BLaER1 (cell line): ENCODE measurements at regions not wholly inside any gene's neighbourhood (a gene's known extent, or its start where the extent isn't known, plus 50 kb on each side); places are given as distances from the start of the nearest gene placed in this dataset.

Source experiments
- H3K27ac ChIP-seq: shearing (Covaris generic); formaldehyde crosslinking; 2 replicates; pipeline ENCODE4 v1.8.1; 2022
- H3K27me3 ChIP-seq: shearing (Covaris generic); formaldehyde crosslinking; 2 replicates; pipeline ENCODE4 v1.8.1; 2022
- H3K36me3 ChIP-seq: shearing (Covaris generic); formaldehyde crosslinking; 2 replicates; pipeline ENCODE4 v1.8.1; 2022
- H3K4me1 ChIP-seq: shearing (Covaris generic); formaldehyde crosslinking; 2 replicates; pipeline ENCODE4 v1.8.1; 2022
- H3K4me2 ChIP-seq: shearing (Covaris generic); formaldehyde crosslinking; 2 replicates; pipeline ENCODE4 v1.8.1; 2022
- H3K4me3 ChIP-seq: shearing (Covaris generic); formaldehyde crosslinking; 2 replicates; pipeline ENCODE4 v1.8.1; 2022
- H3K9ac ChIP-seq: shearing (Covaris generic); formaldehyde crosslinking; 2 replicates; pipeline ENCODE4 v1.8.1; 2022
- H3K9me3 ChIP-seq: shearing (Covaris generic); formaldehyde crosslinking; 2 replicates; pipeline ENCODE4 v1.8.1; 2022
- H4K20me1 ChIP-seq: shearing (Covaris generic); formaldehyde crosslinking; 2 replicates; pipeline ENCODE4 v1.8.1; 2022
- Cebpa-rat ChIP-seq: shearing (Covaris generic); IDR thresholded peaks from 2 replicates; pipeline ENCODE4 v1.8.1; 2022

- Histone ChIP-seq H3K9me3 (no peaks in the 10 kb centered on the region), H3K4me1 (no peaks in the 10 kb centered on the region), H3K36me3 (no peaks in the 10 kb centered on the region), H3K27me3 (no peaks in the 10 kb centered on the region), H4K20me1 (no peaks in the 10 kb centered on the region), H3K4me2 (no peak overlapping the region), H3K9ac (no peak overlapping the region), H3K27ac (no peak overlapping the region), H3K4me3 (no peak overlapping the region)
- no peak for TF ChIP-seq Cebpa-rat
Measured at GRCh38 chr13:80894917-80895316, 554.0 kb upstream of the SPRY2 start.

GRCh38 chr13:80889829-80890228 lies 548.9 kb upstream of the SPRY2 start:
- no peaks in the 10 kb centered on the region for H3K36me3 ChIP-seq
- H3K9ac ChIP-seq, result no peak overlapping the region
- H3K27me3 ChIP-seq, result no peaks in the 10 kb centered on the region
- H3K9me3 ChIP-seq, result no peaks in the 10 kb centered on the region
- no peak overlapping the region for H3K4me3 ChIP-seq
- H3K4me1 ChIP-seq, result no peaks in the 10 kb centered on the region
- no peak overlapping the region for H3K27ac ChIP-seq
- no peak for TF ChIP-seq Cebpa-rat
- H4K20me1 ChIP-seq, result no peaks in the 10 kb centered on the region
- H3K4me2 ChIP-seq, result no peak overlapping the region

GRCh38 chr13:80888390-80888789 lies 547.5 kb upstream of the SPRY2 start:
- H3K27me3 ChIP-seq, result no peaks in the 10 kb centered on the region

GRCh38 chr13:80884056-80884785 lies 543.3 kb upstream of the SPRY2 start:
- Histone ChIP-seq H3K36me3 (no peaks in the 10 kb centered on the region), H3K4me2 (no peak overlapping the region), H3K4me3 (no peak overlapping the region), H3K9me3 (no peaks in the 10 kb centered on the region), H4K20me1 (no peaks in the 10 kb centered on the region), H3K27me3 (no peaks in the 10 kb centered on the region), H3K9ac (no peak overlapping the region), H3K27ac (no peak overlapping the region), H3K4me1 (no peaks in the 10 kb centered on the region)
- no peak for TF ChIP-seq Cebpa-rat

More at GRCh38 chr13:80888390-80888789, 547.5 kb upstream of the SPRY2 start:
- Histone ChIP-seq H4K20me1 (no peaks in the 10 kb centered on the region), H3K4me3 (no peak overlapping the region), H3K9me3 (no peaks in the 10 kb centered on the region), H3K4me2 (no peak overlapping the region), H3K9ac (no peak overlapping the region), H3K4me1 (no peaks in the 10 kb centered on the region), H3K36me3 (no peaks in the 10 kb centered on the region), H3K27ac (no peak overlapping the region)
- no peak for TF ChIP-seq Cebpa-rat

GRCh38 chr13:80883545-80883944 lies 542.6 kb upstream of the SPRY2 start:
- H3K4me3 ChIP-seq, result no peak overlapping the region
- TF ChIP-seq Cebpa-rat, result no peak
- no peak overlapping the region for H3K27ac ChIP-seq
- no peaks in the 10 kb centered on the region for H3K9me3 ChIP-seq
- H3K36me3 ChIP-seq, result no peaks in the 10 kb centered on the region
- no peak overlapping the region for H3K9ac ChIP-seq
- H3K4me1 ChIP-seq, result no peaks in the 10 kb centered on the region
- no peaks in the 10 kb centered on the region for H3K27me3 ChIP-seq
- no peak overlapping the region for H3K4me2 ChIP-seq
- no peaks in the 10 kb centered on the region for H4K20me1 ChIP-seq

- Histone ChIP-seq H3K27me3 (no peaks in the 10 kb centered on the region), H4K20me1 (no peaks in the 10 kb centered on the region), H3K4me1 (no peaks in the 10 kb centered on the region), H3K9me3 (no peaks in the 10 kb centered on the region), H3K27ac (no peak overlapping the region), H3K36me3 (no peaks in the 10 kb centered on the region), H3K9ac (no peak overlapping the region), H3K4me2 (no peak overlapping the region), H3K4me3 (no peak overlapping the region)
- no peak for TF ChIP-seq Cebpa-rat
Measured at GRCh38 chr13:80881942-80882445, 541.1 kb upstream of the SPRY2 start.

GRCh38 chr13:80881495-80881894 lies 540.6 kb upstream of the SPRY2 start:
- no peak overlapping the region for H3K4me2 ChIP-seq
- H3K27me3 ChIP-seq, result no peaks in the 10 kb centered on the region
- no peaks in the 10 kb centered on the region for H3K4me1 ChIP-seq
- no peaks in the 10 kb centered on the region for H3K36me3 ChIP-seq
- TF ChIP-seq Cebpa-rat, result no peak
- no peak overlapping the region for H3K4me3 ChIP-seq
- no peaks in the 10 kb centered on the region for H3K9me3 ChIP-seq
- H3K9ac ChIP-seq, result no peak overlapping the region
- H4K20me1 ChIP-seq, result no peaks in the 10 kb centered on the region
- H3K27ac ChIP-seq, result no peak overlapping the region

GRCh38 chr13:80881034-80881433 lies 540.1 kb upstream of the SPRY2 start:
- Histone ChIP-seq H3K4me3 (no peak overlapping the region), H3K9ac (no peak overlapping the region), H3K9me3 (no peaks in the 10 kb centered on the region), H3K27ac (no peak overlapping the region), H4K20me1 (no peaks in the 10 kb centered on the region), H3K27me3 (no peaks in the 10 kb centered on the region), H3K36me3 (no peaks in the 10 kb centered on the region), H3K4me1 (no peaks in the 10 kb centered on the region), H3K4me2 (no peak overlapping the region)
- no peak for TF ChIP-seq Cebpa-rat

- no peak for TF ChIP-seq Cebpa-rat
- Histone ChIP-seq H3K4me3 (no peak overlapping the region), H3K9me3 (no peaks in the 10 kb centered on the region), H3K27me3 (no peaks in the 10 kb centered on the region), H3K36me3 (no peaks in the 10 kb centered on the region), H3K4me1 (peaks cover 7% of the 10 kb centered on the region), H3K27ac (no peak overlapping the region), H3K9ac (no peak overlapping the region), H3K4me2 (no peak overlapping the region), H4K20me1 (no peaks in the 10 kb centered on the region)
Measured at GRCh38 chr13:80877944-80878241, 537.0 kb upstream of the SPRY2 start.

- Histone ChIP-seq H3K4me3 (no peak overlapping the region), H3K4me1 (peaks cover 7% of the 10 kb centered on the region), H4K20me1 (no peaks in the 10 kb centered on the region), H3K9ac (no peak overlapping the region), H3K36me3 (no peaks in the 10 kb centered on the region), H3K27ac (no peak overlapping the region), H3K4me2 (no peak overlapping the region), H3K27me3 (no peaks in the 10 kb centered on the region), H3K9me3 (no peaks in the 10 kb centered on the region)
- TF ChIP-seq Cebpa-rat, result no peak
Measured at GRCh38 chr13:80877209-80877943, 536.5 kb upstream of the SPRY2 start.
